ENCODE measurements at regions not wholly inside any gene's neighbourhood (a gene's known extent, or its start where the extent isn't known, plus 50 kb on each side); places are given as distances from the start of the nearest gene placed in this dataset.
"Not testable (repeated sequence)": the region's sequence is repeated elsewhere in the genome, so short reads cannot be mapped to it uniquely, and the experiment has no call there.

DNA sequence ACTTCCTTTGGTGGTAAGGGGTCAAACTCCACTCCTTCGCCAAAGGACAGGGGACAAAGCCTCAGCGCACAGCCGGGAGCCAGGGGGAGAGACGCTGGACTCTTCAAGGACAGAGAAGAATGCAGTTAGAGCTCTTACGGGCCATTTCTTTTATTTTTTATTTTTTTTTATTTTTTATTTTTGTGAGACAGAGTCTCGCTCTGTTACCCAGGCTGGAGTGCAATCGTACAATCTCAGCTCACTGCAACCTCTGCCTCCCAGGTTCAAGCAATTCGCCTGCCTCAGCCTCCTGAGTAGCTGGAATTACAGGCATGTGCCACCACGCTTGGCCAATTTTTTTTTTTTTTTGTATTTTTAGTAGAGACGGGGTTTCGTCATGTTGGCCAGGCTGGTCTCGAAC lies 93.2 kb upstream of the RPH3AL start, which contains the start of gene RFLNB:
RFLNB (minus strand) TSS at position 101 of the 400 bp plus-strand sequence.
- not testable (repeated sequence) for DNase-seq (ENCODE audit: low read depth)

DNA sequence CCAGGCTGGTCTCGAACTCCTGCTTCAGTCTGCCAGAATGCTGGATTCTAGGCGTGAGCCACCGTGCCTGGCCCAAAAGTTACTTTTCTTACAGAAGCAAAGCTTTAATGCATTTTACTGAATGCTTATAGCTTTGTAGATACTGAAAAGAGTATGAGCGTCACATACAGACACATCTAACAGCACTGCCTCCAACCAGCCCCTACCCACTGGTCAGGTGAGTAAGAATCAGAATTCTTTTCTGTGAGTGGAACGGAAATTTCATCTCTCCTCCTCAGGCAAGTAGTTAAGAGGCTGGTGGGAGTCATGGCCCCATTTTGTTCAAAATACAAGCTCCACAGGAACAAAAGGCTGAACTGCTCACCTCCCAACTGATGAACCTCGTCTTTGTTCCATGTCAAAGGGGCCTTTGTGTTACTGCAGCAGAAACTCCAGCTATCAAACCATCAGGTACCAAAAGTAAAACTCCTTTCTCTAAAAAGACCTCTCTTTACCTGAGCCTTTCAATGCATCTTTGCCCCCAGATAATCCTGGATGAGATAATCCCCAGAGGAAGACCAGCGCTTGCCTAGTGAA lies 92.4 kb upstream of the RPH3AL start:
- DNase-seq (ENCODE audit: low read depth): no peak

DNA sequence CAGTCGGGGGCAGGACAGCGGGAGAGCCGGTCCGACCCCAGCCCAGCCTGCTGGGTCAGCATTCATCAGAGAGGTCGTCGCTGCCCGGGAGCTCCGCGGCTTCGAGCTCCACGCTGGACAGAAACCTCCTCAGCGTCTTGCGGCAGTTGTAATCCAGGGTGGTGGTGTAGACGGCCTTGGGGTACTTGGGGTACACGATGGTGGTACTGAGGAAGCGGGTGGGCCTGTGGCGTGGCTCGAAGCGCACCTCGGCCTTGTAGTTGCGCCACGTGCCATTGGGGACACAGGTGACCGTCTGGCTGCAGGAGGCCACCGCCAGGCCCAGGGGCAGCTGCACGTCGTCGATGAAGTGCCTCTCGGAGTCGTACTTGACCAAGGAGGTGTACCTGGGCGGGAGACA lies 90.5 kb upstream of the RPH3AL start:
- DNase-seq (ENCODE audit: low read depth): no peak

DNA sequence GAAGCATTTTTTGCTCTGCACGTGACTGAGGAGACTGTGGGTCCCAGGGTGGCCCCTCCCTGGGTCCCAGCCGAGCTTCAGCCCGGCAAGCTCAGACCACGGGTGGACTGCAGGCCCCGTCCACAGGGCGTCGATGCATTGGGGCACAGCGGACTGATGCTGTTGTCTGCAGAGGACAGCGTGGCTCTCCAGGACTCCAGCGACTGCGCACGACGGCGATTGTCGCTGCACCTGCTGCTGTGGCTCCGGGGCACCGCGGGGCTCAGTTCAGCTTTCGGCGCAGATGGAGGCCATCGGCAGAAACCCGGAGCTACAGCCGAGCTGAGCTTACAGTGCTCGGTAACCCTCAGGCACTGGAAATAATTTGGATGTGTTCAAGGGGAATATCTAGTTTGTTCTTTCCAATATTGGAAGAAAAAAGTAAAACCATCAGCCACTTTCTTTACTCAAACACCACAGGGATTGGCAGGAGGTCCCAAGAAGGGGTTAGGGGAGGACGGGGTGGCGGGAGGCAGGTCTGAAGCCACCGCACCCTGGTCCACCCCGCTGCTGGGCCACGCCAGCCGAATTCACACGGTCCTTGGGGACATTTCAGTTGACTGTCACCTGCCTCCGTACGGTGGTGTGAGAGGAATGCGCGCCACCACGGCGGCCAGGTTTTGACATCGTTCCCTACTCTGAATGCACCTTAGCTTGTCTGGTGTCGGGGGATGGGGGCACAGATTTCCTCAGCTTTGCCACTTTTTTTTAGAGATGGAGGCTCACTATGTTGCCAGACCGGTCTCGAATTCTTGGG lies 88.7 kb upstream of the RPH3AL start:
- DNase-seq (ENCODE audit: low read depth): no peak

DNA sequence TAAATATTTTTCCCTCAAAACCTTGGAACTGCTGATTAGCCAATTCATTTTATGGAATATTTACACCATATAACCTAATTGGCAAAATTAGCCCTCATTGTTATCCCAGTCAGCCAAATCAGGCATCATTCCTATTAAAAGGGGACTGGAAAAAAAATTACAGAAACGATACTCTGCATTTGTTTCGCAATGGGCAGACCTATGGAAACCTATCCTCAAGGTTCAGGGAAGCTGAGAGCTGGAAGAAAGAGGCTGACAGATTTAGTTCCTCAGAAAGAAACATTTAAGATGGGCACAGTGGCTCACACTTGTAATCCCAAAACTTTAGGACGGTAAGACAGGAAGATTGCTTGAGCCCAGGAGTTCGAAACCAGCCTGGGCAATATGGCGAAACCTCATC lies 85.6 kb upstream of the RPH3AL start:
- no peak for DNase-seq (ENCODE audit: low read depth)

DNA sequence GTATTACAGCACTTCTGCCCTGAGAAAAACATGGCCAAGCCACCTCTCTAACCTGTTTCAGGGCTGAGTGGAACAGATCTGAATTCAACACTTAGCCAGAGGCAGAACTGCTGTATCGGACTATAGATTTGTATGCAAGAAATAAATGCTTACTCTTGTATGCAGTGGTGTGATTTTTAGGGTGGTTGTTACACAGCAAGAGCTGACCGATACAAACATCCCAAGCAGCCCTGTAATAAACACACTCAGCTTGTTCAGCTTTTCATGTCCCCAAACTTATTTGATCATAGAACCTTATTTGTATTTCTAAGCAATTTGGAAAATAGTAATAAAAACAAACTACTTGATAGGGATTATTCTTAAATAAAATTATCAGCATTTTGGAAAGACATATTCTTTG lies 84.9 kb upstream of the RPH3AL start:
- DNase-seq (ENCODE audit: low read depth): no peak

DNA sequence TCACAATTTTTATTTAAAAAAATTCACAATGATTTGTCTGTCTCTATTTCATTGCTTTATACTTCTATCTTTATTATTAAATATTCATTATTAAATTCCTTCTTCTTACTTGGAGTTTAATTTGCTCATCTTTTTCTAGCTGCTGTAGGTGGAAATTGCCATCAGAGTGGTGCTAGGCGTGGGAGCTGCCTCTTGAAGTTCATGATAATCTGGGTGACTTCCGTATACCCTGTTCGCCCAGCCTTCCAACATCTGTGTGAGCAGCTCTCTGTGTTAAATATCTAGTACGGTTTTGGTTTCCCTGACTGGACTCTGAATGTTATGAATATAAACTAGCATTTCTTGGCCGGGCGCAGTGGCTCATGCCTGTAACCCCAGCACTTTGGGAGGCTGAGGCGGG lies 84.0 kb upstream of the RPH3AL start:
- DNase-seq (ENCODE audit: low read depth): no peak

DNA sequence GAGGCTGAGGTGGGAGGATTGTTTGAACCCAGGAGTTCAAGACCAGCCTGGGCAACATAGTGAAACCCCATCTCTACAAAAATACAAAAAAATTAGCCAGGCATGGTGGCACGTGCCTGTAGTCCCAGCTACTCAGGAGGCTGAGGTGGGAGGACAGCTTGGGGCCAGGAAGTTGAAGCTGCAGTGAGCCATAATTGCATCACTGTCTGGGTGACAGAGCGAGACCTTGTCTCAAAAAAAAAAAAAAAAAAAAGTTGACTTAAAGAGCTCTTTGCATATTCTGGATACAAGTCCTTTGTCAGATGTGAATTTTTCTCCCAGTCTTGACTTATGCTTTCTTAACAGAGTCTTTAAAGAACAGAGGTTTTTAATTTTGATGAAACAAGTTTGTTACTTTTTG lies 79.9 kb upstream of the RPH3AL start:
- not testable (repeated sequence) for DNase-seq (ENCODE audit: low read depth)

DNA sequence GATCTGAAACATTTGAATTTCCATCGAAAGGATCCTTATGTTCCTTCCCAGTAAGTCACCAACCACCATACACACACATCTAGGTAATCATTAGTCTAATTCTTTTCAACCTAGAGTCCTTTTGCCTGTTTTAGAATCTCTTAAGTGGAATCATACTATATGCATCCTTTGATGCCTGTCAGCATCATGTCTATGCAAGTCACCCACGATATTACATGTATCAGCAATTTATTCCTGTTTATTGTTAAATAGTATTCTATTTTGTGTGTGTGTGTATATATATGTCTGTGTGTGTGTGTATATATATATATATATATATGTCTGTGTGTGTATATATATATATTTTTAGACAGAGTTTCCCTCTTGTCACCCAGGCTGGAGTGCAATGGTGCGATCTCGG lies 78.9 kb upstream of the RPH3AL start:
- no peak for DNase-seq (ENCODE audit: low read depth)

DNA sequence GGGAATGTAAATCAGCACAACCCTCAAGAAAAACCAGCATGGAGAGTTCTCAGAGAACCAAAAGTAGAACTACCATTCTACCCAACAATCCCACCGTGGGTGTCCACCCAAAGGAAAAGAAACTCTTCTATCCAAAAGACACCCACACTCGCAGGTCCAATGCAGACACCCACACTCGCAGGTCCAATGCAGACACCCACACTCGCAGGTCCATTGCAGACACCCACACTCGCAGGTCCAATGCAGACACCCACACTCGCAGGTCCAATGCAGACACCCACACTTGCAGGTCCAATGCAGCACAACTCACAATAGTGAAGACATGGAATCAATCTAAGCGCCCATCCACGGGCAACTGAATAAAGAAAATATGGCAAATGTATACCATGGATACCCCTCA lies 77.0 kb upstream of the RPH3AL start:
- DNase-seq (ENCODE audit: low read depth): no peak

DNA sequence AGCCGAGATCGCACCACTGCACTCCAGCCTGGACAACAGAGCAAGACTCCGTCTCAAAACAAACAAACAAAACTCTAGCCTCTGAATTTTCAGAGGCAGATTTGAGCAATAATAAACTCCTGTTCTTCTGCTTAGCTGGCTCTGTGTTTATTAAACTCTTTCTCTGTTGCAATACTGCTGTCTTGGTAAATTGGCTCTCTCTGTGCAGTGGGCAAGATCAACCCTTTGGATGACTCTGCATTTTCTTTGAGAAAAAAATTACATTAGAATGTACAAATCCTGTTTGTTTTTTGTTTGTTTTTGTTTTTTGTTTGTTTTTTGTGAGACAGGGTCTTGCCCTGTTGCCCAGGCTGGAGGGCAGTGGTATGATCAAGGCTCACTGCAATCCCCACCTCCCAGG lies 75.8 kb upstream of the RPH3AL start:
- DNase-seq (ENCODE audit: low read depth): no peak

DNA sequence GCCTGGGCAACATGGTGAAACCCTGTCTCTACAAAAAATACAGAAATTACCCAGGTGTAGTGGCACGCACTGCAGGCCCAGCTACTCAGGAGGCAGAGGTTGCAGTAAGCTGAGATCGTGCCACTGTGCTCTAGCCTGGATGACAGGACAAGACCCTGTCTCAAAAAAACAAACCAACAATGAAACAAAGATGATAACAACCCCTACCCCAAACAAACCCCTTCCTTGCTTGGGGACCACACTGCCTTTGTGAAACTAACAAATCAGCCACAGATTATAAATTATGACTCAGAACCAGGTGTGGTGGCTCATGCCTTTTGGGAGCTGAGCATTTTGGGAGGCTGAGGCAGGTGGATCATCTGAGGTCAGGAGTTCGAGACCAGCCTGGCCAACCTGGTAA lies 75.3 kb upstream of the RPH3AL start:
- no peak for DNase-seq (ENCODE audit: low read depth)

DNA sequence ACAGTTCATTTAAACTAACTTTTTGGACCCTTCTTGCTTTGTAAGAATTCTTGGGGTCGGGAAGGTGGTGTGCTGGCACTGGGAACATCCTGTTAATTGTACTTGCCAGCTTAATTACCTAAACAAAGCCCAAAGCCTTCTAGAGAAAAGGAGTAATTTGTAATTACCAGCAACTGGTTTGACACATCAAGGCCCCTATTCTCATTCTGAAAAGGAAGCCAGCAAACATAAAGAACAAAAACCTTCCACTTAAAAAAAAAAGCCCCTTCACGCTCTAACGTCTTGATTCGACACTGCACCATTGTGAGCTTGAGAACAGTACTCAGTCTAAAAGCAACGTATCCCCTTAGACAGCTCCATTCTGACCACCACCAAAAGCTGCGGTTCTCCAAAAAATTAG lies 74.7 kb upstream of the RPH3AL start:
- no peak for DNase-seq (ENCODE audit: low read depth)

DNA sequence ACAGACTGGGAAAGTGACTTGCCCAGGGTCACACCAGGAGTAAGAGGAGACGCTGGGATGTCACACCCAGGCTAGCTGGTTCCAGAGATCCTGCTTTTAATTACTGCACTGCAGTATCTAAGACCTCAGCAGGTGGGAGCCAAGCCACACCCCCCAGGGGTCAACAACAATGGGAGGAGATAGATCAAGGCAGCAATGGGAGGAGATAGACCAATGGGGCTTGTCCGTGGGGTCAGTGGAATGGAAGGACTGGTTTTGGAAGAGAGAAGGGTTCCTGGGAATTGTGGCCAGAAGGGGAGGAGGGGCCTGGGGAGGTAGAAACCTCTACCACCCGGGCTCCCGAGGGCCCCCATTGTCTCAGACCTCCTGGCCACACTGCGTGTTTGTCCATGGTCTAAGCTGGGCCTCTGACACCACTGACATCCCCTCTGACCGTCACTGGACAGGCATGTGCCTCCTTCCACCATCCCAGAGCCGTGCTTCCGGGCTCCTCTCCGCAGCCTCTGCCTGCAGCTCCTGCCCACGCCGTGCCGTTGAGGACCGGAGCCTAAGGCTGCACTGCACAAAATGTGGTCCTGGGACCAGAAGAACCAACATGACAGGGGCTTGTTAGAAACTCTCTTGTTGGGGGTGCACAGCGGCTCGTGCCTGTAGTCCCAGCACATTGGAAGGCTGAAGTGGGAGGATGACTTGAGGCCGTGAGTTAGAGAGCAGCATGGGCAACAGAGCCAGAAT lies 69.8 kb upstream of the RPH3AL start:
- DNase-seq (ENCODE audit: low read depth): no peak

DNA sequence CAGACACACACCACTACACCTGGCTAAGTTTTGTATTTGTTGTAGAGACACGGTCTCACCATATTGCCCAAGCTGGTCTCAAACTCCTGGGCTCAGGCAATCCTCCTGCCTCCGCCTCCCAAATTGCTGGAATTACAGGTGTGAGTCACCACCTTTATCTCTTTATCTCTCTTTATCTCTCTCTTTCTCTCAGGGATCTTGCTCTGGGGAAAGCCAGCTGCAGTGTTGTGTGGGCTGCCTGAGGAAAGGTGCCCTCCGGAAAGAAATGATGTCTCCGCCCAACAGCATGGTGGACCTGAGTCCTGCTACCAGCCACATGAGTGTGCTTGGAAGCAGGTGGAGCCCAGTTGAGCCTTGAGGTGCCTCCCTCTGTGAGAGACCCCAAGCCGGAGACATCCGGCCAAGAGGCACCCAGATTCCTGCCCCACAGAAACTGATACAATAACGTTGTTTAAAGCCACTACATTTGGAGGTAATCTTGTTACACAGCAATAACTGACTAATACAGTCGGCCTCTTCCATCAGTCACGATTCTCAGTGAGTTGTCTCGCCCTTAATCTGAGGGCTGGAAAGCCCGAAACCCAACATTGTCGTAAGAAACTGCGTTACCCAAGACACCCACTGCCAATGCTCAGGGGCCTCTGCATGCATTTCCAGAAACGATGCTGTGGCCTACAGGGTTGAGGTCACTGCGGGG lies 68.0 kb upstream of the RPH3AL start:
- no peak for DNase-seq (ENCODE audit: low read depth)

DNA sequence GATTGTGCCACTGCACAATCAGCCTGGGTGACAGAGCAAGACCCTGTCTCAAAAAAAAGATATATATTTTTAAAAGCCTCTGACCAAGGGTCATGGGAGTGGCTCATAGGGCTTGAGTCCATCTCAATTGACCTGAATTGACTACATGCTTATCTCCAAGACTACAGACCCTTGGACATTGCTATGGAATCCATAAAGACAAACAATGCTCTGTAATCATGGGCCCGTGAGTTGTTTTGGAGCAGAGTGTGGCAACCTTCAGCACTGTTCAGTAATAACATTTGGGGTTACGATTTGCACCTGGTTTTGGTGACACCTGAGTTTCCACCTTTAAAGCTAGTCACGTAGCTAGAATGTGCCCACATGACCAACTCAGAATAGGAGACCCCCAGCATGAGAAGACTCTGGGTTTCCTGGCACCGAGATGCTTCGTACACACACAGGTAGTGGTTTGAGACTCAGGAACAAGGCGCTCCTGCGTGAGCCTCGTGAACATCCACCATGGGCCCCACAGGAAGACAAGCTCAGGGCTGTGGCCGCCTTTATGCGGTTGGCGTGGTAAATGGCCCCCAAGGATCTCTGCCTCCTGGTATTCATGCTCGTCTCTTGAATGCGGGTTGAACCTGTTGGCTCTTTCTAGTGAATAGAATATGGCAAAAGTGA lies 66.6 kb upstream of the RPH3AL start:
- DNase-seq (ENCODE audit: low read depth): no peak

DNA sequence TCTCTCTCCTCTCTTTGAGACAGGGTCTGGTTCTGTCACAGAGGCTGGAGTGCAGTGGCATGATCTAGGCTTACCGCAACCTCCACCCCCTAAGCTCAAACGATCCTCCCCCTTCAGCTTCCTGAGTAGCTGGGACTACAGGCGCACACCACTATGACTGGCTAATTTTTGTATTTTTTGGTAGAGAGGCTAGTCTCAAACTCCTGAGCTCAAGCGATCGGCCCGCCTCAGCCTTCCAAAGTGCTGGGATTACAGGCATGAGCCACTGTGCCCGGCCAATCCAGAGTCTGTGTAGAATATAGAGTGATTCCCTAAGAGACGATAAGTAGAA lies 65.8 kb upstream of the RPH3AL start:
- DNase-seq (ENCODE audit: low read depth): no peak

DNA sequence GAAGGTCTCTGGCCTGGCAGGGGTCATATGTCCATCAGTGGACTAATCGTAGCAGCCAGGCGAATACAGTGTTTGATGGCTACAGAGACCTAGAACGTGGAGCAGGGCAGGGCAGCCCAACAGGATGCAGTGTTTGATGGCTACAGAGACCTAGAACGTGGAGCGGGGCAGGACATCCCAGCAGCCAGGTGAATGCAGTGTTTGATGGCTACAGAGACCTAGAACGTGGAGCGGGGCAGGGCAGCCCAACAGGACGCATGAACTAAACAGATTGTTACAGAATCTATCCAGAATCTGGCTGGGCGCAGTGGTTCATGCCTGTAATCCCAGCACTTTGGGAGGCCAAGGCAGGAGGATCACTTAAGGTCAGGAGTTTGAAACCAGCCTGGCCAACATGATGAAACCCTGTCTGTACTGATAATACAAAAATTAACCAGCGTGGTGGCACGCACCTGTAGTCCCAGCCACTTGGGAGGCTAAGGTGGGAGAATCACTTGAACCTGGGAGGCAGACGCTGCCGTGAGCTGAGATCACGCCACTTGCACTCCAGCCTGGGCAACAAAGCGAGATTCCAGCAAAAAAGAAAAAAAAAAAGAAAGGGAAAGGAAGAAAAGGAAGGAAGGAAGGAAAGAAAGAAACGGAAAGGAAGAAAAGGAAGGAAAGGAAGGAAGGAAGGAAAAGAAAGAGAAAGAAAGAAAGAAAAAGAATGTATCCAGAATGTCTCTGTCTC lies 65.2 kb upstream of the RPH3AL start:
- no peak for DNase-seq (ENCODE audit: low read depth)

DNA sequence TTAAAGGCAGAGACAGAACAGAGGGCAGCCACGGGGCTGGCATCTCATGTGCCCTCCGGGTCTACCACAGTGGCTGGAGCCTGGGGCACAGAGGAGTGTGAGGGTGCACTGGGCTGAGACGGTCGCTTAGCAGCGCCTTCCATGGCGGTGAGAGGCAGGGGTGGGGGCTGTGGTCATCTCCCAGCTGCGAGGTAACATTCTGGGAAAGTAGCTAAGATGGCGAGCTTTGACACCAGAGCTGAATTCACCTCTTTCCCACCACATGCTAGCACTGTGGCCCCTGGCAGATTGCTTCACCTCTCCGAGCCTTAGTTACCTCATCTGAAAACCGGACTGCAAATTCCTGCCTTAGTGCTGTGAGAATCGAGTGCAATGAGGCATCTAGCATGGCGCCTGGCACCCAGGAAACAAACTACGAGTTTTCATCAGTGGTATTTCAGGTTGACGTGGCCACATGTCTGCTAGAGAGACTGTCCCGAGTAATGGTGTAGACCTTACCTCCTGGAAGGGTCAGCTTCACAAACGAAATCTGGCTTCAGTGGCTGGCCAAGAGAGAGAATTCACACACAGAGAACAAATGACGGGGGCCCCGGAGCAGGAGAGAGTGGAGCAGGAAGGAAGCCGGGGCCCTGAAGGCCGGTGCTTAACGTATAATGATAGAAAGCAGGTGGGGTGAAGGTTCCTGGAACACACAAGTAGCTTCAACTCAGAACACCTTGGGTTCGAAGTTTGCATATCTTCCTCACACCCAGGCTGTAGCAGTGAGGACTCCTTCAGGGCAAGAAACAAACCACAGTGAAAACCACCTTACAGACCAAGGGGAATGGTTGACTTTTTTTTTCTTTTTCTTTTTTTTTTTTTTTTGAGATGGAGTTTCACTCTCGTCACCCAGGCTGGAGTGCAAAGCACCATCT lies 63.9 kb upstream of the RPH3AL start:
- no peak for DNase-seq (ENCODE audit: low read depth)

DNA sequence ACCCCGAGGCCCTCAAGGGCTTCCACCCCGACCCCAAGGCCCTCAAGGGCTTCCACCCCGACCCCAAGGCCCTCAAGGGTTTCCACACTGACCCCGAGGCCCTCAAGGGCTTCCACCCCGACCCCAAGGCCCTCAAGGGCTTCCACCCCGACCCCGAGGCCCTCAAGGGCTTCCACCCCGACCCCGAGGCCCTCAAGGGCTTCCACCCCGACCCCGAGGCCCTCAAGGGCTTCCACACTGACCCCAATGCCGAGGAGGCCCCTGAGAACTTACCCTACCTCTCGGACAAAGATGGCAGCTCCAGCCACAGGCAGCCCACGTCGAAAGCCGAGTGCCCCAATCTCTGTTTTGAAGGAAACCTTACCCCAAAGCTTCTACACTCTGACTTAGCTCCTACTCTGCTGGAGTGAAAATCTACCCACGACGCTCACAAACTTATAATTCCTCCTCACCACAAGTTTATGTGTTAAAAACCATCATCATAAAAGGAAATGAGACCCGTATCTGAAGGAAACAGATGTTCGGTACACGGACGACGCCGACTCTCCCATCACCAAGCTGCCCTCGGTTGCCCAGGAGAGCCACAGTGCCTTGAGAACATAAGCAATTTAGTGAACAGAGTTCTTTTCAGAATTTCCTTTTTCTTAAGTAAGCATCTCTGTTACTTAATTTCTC lies 61.2 kb upstream of the RPH3AL start:
- no peak for DNase-seq (ENCODE audit: low read depth)

All from stimulated activated CD8-positive, alpha-beta memory T cell treated with anti-CD3 and anti-CD28 coated beads, Interleukin-7, amount 100 ng/mL, for 24 hours (primary cell).